GM12873 (cell line): ENCODE measurements at regions not wholly inside any gene's neighbourhood (a gene's known extent, or its start where the extent isn't known, plus 50 kb on each side); places are given as distances from the start of the nearest gene placed in this dataset.

ENCODE experiments used
- CTCF ChIP-seq: IDR thresholded peaks from 2 replicates; pipeline ENCODE4 v1.5.1; 2012; ENCODE audit warnings: low read depth, mild to moderate bottlenecking, moderate library complexity, low read length, control low read depth; ENCODE audit not compliant: insufficient read depth; ENCODE audit errors: missing control alignments

GRCh38 chrX:120753413-120754251 is 122.0 kb downstream of the CT47B1 start:
- no peak for TF ChIP-seq CTCF

- no peak for TF ChIP-seq CTCF
Measured at GRCh38 chrX:120752431-120753082, 122.7 kb upstream of the C1GALT1C1 start.

GRCh38 chrX:120751683-120752082 is 121.8 kb upstream of the C1GALT1C1 start:
- TF ChIP-seq CTCF, result no peak

GRCh38 chrX:120750381-120750780 is 120.5 kb upstream of the C1GALT1C1 start:
- no peak for TF ChIP-seq CTCF

GRCh38 chrX:120749141-120749846 is 119.4 kb upstream of the C1GALT1C1 start:
- no peak for TF ChIP-seq CTCF

- no peak for TF ChIP-seq CTCF
Measured at GRCh38 chrX:120746153-120746552, 116.3 kb upstream of the C1GALT1C1 start.
